HepG2 (cell line): ENCODE measurements at regions not wholly inside any gene's neighbourhood (a gene's known extent, or its start where the extent isn't known, plus 50 kb on each side); places are given as distances from the start of the nearest gene placed in this dataset.
A peak's percentile ranks its signal among the peaks of the same experiment; 100 is the strongest.

Source experiments
- BCL6 ChIP-seq: IDR thresholded peaks from 2 replicates; pipeline ENCODE4 v1.6.1; 2016; ENCODE audit warnings: missing genetic modification reagents, missing compliant biosample characterization
- CHD2 ChIP-seq: IDR thresholded peaks from 2 replicates; pipeline ENCODE4 v1.6.1; 2011; ENCODE audit warnings: low read depth, low read length, improper control_type of control experiment
- CREB1 ChIP-seq, 2 experiments: fragments of 450-650 bp in 1 of 2; IDR thresholded peaks; 2 replicates each; pipeline ENCODE4 v1.6.1; 2016 to 2017; ENCODE audit warnings: control low read depth in 1 of 2, mild to moderate bottlenecking in 1 of 2, missing compliant biosample characterization in 1 of 2, missing genetic modification characterization in 1 of 2
- ELF1 ChIP-seq: sonication (generic); formaldehyde crosslinking; IDR thresholded peaks from 2 replicates; pipeline ENCODE4 v1.4.0; 2020; ENCODE audit warnings: missing genetic modification reagents
- GABPB1 ChIP-seq: IDR thresholded peaks from 2 replicates; pipeline ENCODE4 v1.6.1; 2016; ENCODE audit warnings: mild to moderate bottlenecking, missing genetic modification reagents, moderate library complexity, missing compliant biosample characterization
- HOXA5 ChIP-seq: sonication (generic); formaldehyde crosslinking; IDR thresholded peaks from 2 replicates; pipeline ENCODE4 v1.4.0; 2020; ENCODE audit warnings: missing genetic modification reagents
- IRF1 ChIP-seq: sonication (generic); formaldehyde crosslinking; IDR thresholded peaks from 2 replicates; pipeline ENCODE4 v1.4.0; 2020; ENCODE audit warnings: low read depth, mild to moderate bottlenecking, missing genetic modification reagents
- KAT2B ChIP-seq: fragments of 150-350 bp; IDR thresholded peaks from 2 replicates; pipeline ENCODE4 v1.6.1; 2014; ENCODE audit warnings: low read depth, low read length, borderline replicate concordance
- NKX3-1 ChIP-seq: sonication (generic); formaldehyde crosslinking; IDR thresholded peaks from 2 replicates; pipeline ENCODE4 v1.5.0; 2020; ENCODE audit warnings: missing genetic modification reagents
- PAX8 ChIP-seq: sonication (generic); formaldehyde crosslinking; IDR thresholded peaks from 2 replicates; pipeline ENCODE4 v1.8.0; 2022; ENCODE audit warnings: mild to moderate bottlenecking, missing genetic modification reagents, borderline replicate concordance
- POLR2AphosphoS2 ChIP-seq: IDR thresholded peaks from 2 replicates; pipeline ENCODE4 v1.6.1; 2011; ENCODE audit warnings: low read depth, low read length, improper control_type of control experiment
- RARA ChIP-seq: IDR thresholded peaks from 2 replicates; pipeline ENCODE4 v1.6.1; 2016; ENCODE audit warnings: missing genetic modification reagents, missing compliant biosample characterization
- SRF ChIP-seq: IDR thresholded peaks from 2 replicates; pipeline ENCODE4 v1.6.1; 2011; ENCODE audit warnings: mild to moderate bottlenecking, low read depth, low read length, moderate library complexity
- TBL1XR1 ChIP-seq: fragments of 150-350 bp; IDR thresholded peaks from 2 replicates; pipeline ENCODE4 v1.6.1; 2014; ENCODE audit warnings: borderline replicate concordance, low read length; ENCODE audit not compliant: partially characterized antibody
- TCF12 ChIP-seq, 2 experiments: fragments of 450-650 bp in 1 of 2; sonication (generic) in 1 of 2; formaldehyde crosslinking in 1 of 2; IDR thresholded peaks; 2 replicates each; pipeline versions ENCODE4 v1.6.1 to v1.8.0; 2017 to 2022; ENCODE audit warnings: antibody characterized with exemption in 1 of 2, mild to moderate bottlenecking in 1 of 2, missing genetic modification reagents in 1 of 2, moderate library complexity in 1 of 2
- ZFYVE20 ChIP-seq: sonication (generic); formaldehyde crosslinking; IDR thresholded peaks from 2 replicates; pipeline ENCODE4 v1.8.0; 2023; ENCODE audit warnings: low read depth, mild to moderate bottlenecking, moderate library complexity, missing genetic modification reagents, borderline replicate concordance
- ZNF253 ChIP-seq: sonication (generic); formaldehyde crosslinking; IDR thresholded peaks from 2 replicates; pipeline ENCODE4 v1.8.0; 2022; ENCODE audit warnings: mild to moderate bottlenecking, missing genetic modification reagents, borderline replicate concordance
- ZNF317 ChIP-seq: sonication (generic); formaldehyde crosslinking; IDR thresholded peaks from 2 replicates; pipeline ENCODE4 v1.5.0; 2020; ENCODE audit warnings: mild to moderate bottlenecking, missing genetic modification reagents
- ZNF431 ChIP-seq: sonication (generic); formaldehyde crosslinking; IDR thresholded peaks from 2 replicates; pipeline ENCODE4 v1.9.0; 2022; ENCODE audit warnings: missing genetic modification reagents, low read depth, mild to moderate bottlenecking, borderline replicate concordance
- ZNF432 ChIP-seq: sonication (generic); formaldehyde crosslinking; IDR thresholded peaks from 2 replicates; pipeline ENCODE4 v1.5.0; 2020; ENCODE audit warnings: missing genetic modification reagents, mild to moderate bottlenecking, borderline replicate concordance
- ZNF484 ChIP-seq: sonication (generic); formaldehyde crosslinking; IDR thresholded peaks from 2 replicates; pipeline ENCODE4 v1.5.1; 2020; ENCODE audit warnings: mild to moderate bottlenecking, low read depth, missing genetic modification reagents, borderline replicate concordance
- ZNF7 ChIP-seq: IDR thresholded peaks from 2 replicates; pipeline ENCODE4 v1.6.1; 2016; ENCODE audit warnings: missing biosample characterization, missing genetic modification reagents
- ZNF776 ChIP-seq: sonication (generic); formaldehyde crosslinking; IDR thresholded peaks from 2 replicates; pipeline ENCODE4 v1.4.0; 2020; ENCODE audit warnings: mild to moderate bottlenecking, missing genetic modification reagents
- TF ChIP-seq, protein P1 (sequence below): sonication (generic); formaldehyde crosslinking; IDR thresholded peaks from 2 replicates; pipeline ENCODE4 v1.4.0; 2020; ENCODE audit warnings: mild to moderate bottlenecking, missing genetic modification reagents
- TF ChIP-seq, protein P2 (sequence below), 2 experiments: sonication (generic) in 1 of 2; formaldehyde crosslinking in 1 of 2; IDR thresholded peaks; 2 replicates each; pipeline versions ENCODE4 v1.4.0 to v1.6.1; 2016 to 2020; ENCODE audit warnings: borderline replicate concordance in 1 of 2, low read depth in 1 of 2, mild to moderate bottlenecking in 1 of 2, missing genetic modification reagents in 1 of 2

GRCh38 chr11:43576803-43577521 lies 103.6 kb upstream of the HSD17B12 start (continued):
- no peak for TF ChIP-seq IRF1 (CRISPR knock-in tag)
- TF ChIP-seq CHD2: no peak
- no peak for TF ChIP-seq ELF1 (CRISPR knock-in tag)
- TF ChIP-seq TBL1XR1: no peak
- TF ChIP-seq CREB1 (IDR thresholded peaks at IDR 0.05): no peak
- no peak for TF ChIP-seq CREB1 (CRISPR knock-in tag; IDR thresholded peaks at IDR 0.05)
- TF ChIP-seq, protein P1, sequence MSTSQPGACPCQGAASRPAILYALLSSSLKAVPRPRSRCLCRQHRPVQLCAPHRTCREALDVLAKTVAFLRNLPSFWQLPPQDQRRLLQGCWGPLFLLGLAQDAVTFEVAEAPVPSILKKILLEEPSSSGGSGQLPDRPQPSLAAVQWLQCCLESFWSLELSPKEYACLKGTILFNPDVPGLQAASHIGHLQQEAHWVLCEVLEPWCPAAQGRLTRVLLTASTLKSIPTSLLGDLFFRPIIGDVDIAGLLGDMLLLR (CRISPR knock-in tag): no peak
- peak; percentile 85 for TF ChIP-seq NKX3-1
- no peak for TF ChIP-seq BCL6 (CRISPR knock-in tag)
- no peak for TF ChIP-seq PAX8
- no peak for TF ChIP-seq ZFYVE20
- no peak for TF ChIP-seq TCF12 (IDR thresholded peaks at IDR 0.05)
- TF ChIP-seq TCF12 (CRISPR knock-in tag; IDR thresholded peaks at IDR 0.05): no peak
- TF ChIP-seq ZNF432 (CRISPR knock-in tag): no peak
- TF ChIP-seq ZNF253 (CRISPR knock-in tag): no peak
- no peak for TF ChIP-seq RARA (CRISPR knock-in tag)
- TF ChIP-seq ZNF776: no peak
- TF ChIP-seq SRF: no peak
- no peak for TF ChIP-seq ZNF484
- TF ChIP-seq POLR2AphosphoS2: no peak
- TF ChIP-seq HOXA5 (CRISPR knock-in tag): 0 out of 2 replicates have a peak, but pooled peaks have one; percentile 55
- 0 out of 2 replicates have a peak, but pooled peaks have one; percentile 43 for TF ChIP-seq GABPB1 (CRISPR knock-in tag)
- TF ChIP-seq KAT2B: no peak
- TF ChIP-seq ZNF317 (CRISPR knock-in tag): 0 out of 2 replicates have a peak, but pooled peaks have one; percentile 49
- TF ChIP-seq ZNF431 (CRISPR knock-in tag): 0 out of 2 replicates have a peak, but pooled peaks have one; percentile 44
- TF ChIP-seq ZNF7 (CRISPR knock-in tag): no peak; the same call in 1 of the 2 replicates
- TF ChIP-seq, protein P2, sequence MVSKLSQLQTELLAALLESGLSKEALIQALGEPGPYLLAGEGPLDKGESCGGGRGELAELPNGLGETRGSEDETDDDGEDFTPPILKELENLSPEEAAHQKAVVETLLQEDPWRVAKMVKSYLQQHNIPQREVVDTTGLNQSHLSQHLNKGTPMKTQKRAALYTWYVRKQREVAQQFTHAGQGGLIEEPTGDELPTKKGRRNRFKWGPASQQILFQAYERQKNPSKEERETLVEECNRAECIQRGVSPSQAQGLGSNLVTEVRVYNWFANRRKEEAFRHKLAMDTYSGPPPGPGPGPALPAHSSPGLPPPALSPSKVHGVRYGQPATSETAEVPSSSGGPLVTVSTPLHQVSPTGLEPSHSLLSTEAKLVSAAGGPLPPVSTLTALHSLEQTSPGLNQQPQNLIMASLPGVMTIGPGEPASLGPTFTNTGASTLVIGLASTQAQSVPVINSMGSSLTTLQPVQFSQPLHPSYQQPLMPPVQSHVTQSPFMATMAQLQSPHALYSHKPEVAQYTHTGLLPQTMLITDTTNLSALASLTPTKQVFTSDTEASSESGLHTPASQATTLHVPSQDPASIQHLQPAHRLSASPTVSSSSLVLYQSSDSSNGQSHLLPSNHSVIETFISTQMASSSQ (IDR thresholded peaks at IDR 0.05; ENCODE audit: low read depth): no peak
- TF ChIP-seq, protein P2 (CRISPR knock-in tag; IDR thresholded peaks at IDR 0.05; ENCODE audit: borderline replicate concordance): no peak
